OCI-LY3 (cell line): ENCODE measurements at regions not wholly inside any gene's neighbourhood (a gene's known extent, or its start where the extent isn't known, plus 50 kb on each side); places are given as distances from the start of the nearest gene placed in this dataset.
A peak's percentile ranks its signal among the peaks of the same experiment; 100 is the strongest.

Experiments used
- H2AFZ ChIP-seq: fragments of 200-600, 300-600 bp; shearing (Covaris generic); 2 replicates; pipeline ENCODE4 v1.6.0; 2014; ENCODE audit warnings: antibody characterized with exemption, low read depth, low read length
- H3K27ac ChIP-seq: fragments of 200-600, 300-600 bp; sonication (generic); 2 replicates; pipeline ENCODE4 v1.5.1; 2014; ENCODE audit warnings: mild to moderate bottlenecking, low read length, moderate library complexity, mixed read lengths
- H3K27me3 ChIP-seq: fragments of 200-600, 300-600 bp; sonication (generic); 2 replicates; pipeline ENCODE4 v1.6.1; 2014; ENCODE audit warnings: low read depth, low read length, mixed read lengths
- H3K36me3 ChIP-seq: fragments of 200-600, 300-600 bp; sonication (generic); replicated peaks from 2 replicates; pipeline ENCODE3; 2014; ENCODE audit warnings: low read depth, low read length, mixed read lengths
- H3K4me1 ChIP-seq: fragments of 300-600, 200-600 bp; sonication (generic); 2 replicates; pipeline ENCODE4 v1.6.1; 2014; ENCODE audit warnings: low read length, mixed read lengths
- H3K4me2 ChIP-seq: fragments of 200-600, 300-600 bp; sonication (generic); 2 replicates; pipeline ENCODE4 v1.6.1; 2014; ENCODE audit warnings: low read length, mixed read lengths
- H3K4me3 ChIP-seq: fragments of 300-600, 200-600 bp; sonication (generic); 2 replicates; pipeline ENCODE4 v1.5.1; 2014; ENCODE audit warnings: antibody characterized with exemption, mild to moderate bottlenecking, low read length, moderate library complexity
- H3K79me2 ChIP-seq: fragments of 300-600, 200-600 bp; shearing (Covaris generic); 2 replicates; pipeline ENCODE4 v1.6.1; 2014; ENCODE audit warnings: mild to moderate bottlenecking, low read length, mixed read lengths
- H3K9ac ChIP-seq: fragments of 300-600, 200-600 bp; shearing (Covaris generic); 2 replicates; pipeline ENCODE4 v1.6.0; 2014; ENCODE audit warnings: mild to moderate bottlenecking, low read length, moderate library complexity
- H3K9me3 ChIP-seq: fragments of 200-600, 300-600 bp; shearing (Covaris generic); 2 replicates; pipeline ENCODE4 v1.6.1; 2014; ENCODE audit warnings: low read length, mixed read lengths; ENCODE audit not compliant: insufficient read depth
- H4K20me1 ChIP-seq: fragments of 200-600, 300-600 bp; sonication (generic); 2 replicates; pipeline ENCODE4 v1.6.1; 2016; ENCODE audit warnings: low read length, mixed read lengths; ENCODE audit not compliant: insufficient read depth
- EZH2phosphoT487 ChIP-seq: fragments of 200-600 bp; shearing (Covaris generic); IDR thresholded peaks from 2 replicates; pipeline ENCODE4 v1.6.1; 2018; ENCODE audit warnings: antibody characterized with exemption, mixed run types, low read depth
- TF ChIP-seq, protein P1 (sequence below): fragments of 200-600, 300-600 bp; sonication (generic); IDR thresholded peaks from 2 replicates; pipeline ENCODE4 v1.5.1; 2014; ENCODE audit warnings: antibody characterized with exemption, low read length, low read depth

GRCh38 chr4:175215657-175216056 lies 297.5 kb downstream of the ADAM29 start:
- H3K79me2 ChIP-seq, result no peaks in the 10 kb centered on the region
- no peaks in the 10 kb centered on the region for H4K20me1 ChIP-seq
- H3K9me3 ChIP-seq, result peaks cover 35% of the 10 kb centered on the region; the same call in 1 of the 2 replicates
- H3K4me1 ChIP-seq, result no peaks in the 10 kb centered on the region
- no peak overlapping the region for H3K27ac ChIP-seq
- no peak for TF ChIP-seq EZH2phosphoT487
- TF ChIP-seq, protein P1, sequence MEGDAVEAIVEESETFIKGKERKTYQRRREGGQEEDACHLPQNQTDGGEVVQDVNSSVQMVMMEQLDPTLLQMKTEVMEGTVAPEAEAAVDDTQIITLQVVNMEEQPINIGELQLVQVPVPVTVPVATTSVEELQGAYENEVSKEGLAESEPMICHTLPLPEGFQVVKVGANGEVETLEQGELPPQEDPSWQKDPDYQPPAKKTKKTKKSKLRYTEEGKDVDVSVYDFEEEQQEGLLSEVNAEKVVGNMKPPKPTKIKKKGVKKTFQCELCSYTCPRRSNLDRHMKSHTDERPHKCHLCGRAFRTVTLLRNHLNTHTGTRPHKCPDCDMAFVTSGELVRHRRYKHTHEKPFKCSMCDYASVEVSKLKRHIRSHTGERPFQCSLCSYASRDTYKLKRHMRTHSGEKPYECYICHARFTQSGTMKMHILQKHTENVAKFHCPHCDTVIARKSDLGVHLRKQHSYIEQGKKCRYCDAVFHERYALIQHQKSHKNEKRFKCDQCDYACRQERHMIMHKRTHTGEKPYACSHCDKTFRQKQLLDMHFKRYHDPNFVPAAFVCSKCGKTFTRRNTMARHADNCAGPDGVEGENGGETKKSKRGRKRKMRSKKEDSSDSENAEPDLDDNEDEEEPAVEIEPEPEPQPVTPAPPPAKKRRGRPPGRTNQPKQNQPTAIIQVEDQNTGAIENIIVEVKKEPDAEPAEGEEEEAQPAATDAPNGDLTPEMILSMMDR, result no peak
- H3K36me3 ChIP-seq, result peaks cover 14% of the 10 kb centered on the region
- H2AFZ ChIP-seq, result no peak overlapping the region
- H3K9ac ChIP-seq, result no peak overlapping the region
- H3K4me3 ChIP-seq, result no peak overlapping the region
- H3K27me3 ChIP-seq, result no peaks in the 10 kb centered on the region
- H3K4me2 ChIP-seq, result no peak overlapping the region

GRCh38 chr4:175229154-175229553 lies 311.0 kb downstream of the ADAM29 start:
- H2AFZ ChIP-seq, result 0 out of 2 replicates have a peak overlapping the region, but pooled peaks have one; percentile 14
- H3K27me3 ChIP-seq, result no peaks in the 10 kb centered on the region
- H3K36me3 ChIP-seq, result no peaks in the 10 kb centered on the region
- no peak overlapping the region for H3K4me2 ChIP-seq
- H3K4me1 ChIP-seq, result no peaks in the 10 kb centered on the region
- H3K9me3 ChIP-seq, result no peaks in the 10 kb centered on the region
- H3K27ac ChIP-seq, result no peak overlapping the region
- H3K9ac ChIP-seq, result no peak overlapping the region
- no peaks in the 10 kb centered on the region for H3K79me2 ChIP-seq
- TF ChIP-seq EZH2phosphoT487, result no peak
- TF ChIP-seq, protein P1, result no peak
- H3K4me3 ChIP-seq, result no peak overlapping the region
- no peaks in the 10 kb centered on the region for H4K20me1 ChIP-seq

- no peak for TF ChIP-seq EZH2phosphoT487
- TF ChIP-seq, protein P1, result no peak
Observed at GRCh38 chr4:175234162-175234561, 316.0 kb downstream of the ADAM29 start.

GRCh38 chr4:175238827-175239517 lies 320.8 kb downstream of the ADAM29 start:
- H3K27ac ChIP-seq, result no peak overlapping the region
- H4K20me1 ChIP-seq, result no peaks in the 10 kb centered on the region
- no peaks in the 10 kb centered on the region for H3K27me3 ChIP-seq
- peaks cover 4% of the 10 kb centered on the region; the same call in 1 of the 2 replicates for H3K4me1 ChIP-seq
- H3K79me2 ChIP-seq, result no peaks in the 10 kb centered on the region
- TF ChIP-seq, protein P1, result no peak
- no peaks in the 10 kb centered on the region for H3K9me3 ChIP-seq
- H3K4me2 ChIP-seq, result no peak overlapping the region
- H2AFZ ChIP-seq, result no peak overlapping the region
- H3K9ac ChIP-seq, result no peak overlapping the region
- no peaks in the 10 kb centered on the region for H3K36me3 ChIP-seq
- H3K4me3 ChIP-seq, result no peak overlapping the region

More at GRCh38 chr4:175234162-175234561, 316.0 kb downstream of the ADAM29 start:
- Histone ChIP-seq H3K4me2 (no peak overlapping the region), H3K36me3 (no peaks in the 10 kb centered on the region), H3K9me3 (no peaks in the 10 kb centered on the region), H2AFZ (no peak overlapping the region), H3K4me1 (peaks cover 3% of the 10 kb centered on the region; the same call in 1 of the 2 replicates), H3K79me2 (no peaks in the 10 kb centered on the region), H4K20me1 (no peaks in the 10 kb centered on the region), H3K4me3 (no peak overlapping the region), H3K9ac (no peak overlapping the region), H3K27ac (no peak overlapping the region), H3K27me3 (no peaks in the 10 kb centered on the region)
